Inflammatory macrophage (primary cell): ENCODE measurements at regions not wholly inside any gene's neighbourhood (a gene's known extent, or its start where the extent isn't known, plus 50 kb on each side); places are given as distances from the start of the nearest gene placed in this dataset.

Experiments
- DNase-seq, 2 donors: peaks; one replicate each; pipeline ENCODE4 v3.0.0-alpha.2; 2020 to 2022

DNA sequence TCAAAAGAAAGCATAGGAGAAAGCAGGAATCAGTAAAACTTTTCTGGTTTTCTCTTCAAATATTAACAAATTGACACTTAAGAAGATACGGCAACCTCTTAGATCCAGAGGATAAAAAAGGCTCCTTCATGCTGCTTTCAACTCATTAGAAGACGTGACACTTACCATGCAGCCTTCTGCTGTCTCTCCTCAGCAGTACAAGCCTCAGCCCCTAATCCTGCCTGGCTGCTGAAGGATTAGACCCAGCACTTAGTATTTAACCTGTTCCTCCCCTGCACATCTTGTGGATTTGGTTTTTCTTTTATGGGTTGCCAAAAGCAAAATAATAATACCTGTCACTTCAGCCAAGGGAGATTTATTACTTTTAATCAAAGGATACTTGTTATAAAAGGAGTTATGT is 108.4 kb downstream of the LYZL1 start:
- DNase-seq = no peak

DNA sequence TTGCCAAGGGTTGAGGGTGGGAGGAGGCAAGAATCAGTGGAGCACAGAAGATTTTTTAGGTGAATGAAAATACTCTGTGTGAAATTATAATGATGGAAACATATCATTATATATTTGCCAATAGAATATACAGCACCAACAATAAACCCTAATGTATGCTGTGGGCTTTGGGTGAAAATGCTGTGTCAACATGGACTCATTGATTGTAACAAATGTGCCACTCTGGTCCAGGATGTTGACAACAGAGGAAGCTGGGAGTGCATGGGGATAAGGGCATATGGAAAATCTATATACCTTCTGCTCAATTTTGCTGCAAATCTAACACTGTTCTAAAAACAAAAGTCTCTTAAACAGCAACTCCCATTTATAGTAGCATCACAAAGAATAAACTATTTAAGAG is 114.3 kb downstream of the LYZL1 start:
- no peak for DNase-seq

DNA sequence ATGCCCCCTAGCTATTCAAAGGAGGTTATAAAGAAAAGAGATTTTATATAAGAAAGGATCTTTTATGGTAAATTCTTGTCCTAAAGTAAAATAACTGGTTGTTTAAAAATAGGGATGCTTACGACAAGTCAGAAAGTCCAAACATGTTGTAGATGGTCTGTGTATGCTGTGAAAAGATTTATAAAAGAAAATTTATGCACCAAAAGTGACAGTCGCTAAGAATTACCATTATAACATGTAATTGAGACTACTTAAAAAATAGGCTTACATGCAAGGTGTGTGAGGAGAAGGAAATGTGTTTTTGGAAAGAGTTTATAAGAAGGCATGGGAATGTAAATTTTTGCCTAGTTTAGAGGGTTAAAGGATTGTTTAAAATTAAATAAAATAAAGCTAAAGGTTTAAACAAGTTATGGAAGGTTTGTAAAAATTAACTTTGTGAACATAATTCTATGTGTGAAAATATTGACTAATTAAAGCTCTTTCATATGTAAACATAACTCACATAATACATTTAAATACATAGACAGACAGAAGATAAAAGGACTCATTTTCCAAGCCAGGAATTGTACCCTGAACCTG is 118.5 kb downstream of the LYZL1 start:
- no peak for DNase-seq
